ENCODE measurements at regions not wholly inside any gene's neighbourhood (a gene's known extent, or its start where the extent isn't known, plus 50 kb on each side); places are given as distances from the start of the nearest gene placed in this dataset.

DNA sequence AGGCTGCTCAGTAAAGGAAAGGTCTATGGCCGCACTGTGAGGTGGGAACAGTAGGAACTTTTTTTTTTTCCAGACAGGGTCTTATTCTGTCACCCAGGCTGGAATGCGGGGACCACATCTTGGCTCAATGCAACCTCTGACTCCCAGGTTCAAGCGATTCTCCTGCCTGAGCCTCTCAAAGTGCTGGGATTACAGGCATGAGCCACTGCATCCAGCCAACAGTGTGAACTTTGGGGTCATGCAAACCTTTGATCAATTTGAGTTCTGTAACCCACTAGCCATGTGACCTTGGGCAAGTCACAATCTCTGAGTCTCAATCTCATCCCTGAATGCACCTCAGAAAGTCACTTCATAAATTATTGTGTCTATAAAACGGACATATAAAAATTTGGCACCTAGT, 286.8 kb upstream of the CTNNB1 start:
- TF ChIP-seq POLR2AphosphoS5 (IDR thresholded peaks at IDR 0.05; ENCODE audit: low read depth, low read length): no peak
- TF ChIP-seq CTCF (IDR thresholded peaks at IDR 0.05): no peak
